H1 (cell line): ENCODE measurements at regions not wholly inside any gene's neighbourhood (a gene's known extent, or its start where the extent isn't known, plus 50 kb on each side); places are given as distances from the start of the nearest gene placed in this dataset.

Experiments
- CTCF ChIA-PET: fragments of 300-600 bp; sonication (Branson Sonifier 250); formaldehyde crosslinking; loops from one replicate; lab custom pipeline; 2021; ENCODE audit not compliant: partially characterized antibody; lab: Charles Lee
- POLR2A ChIA-PET: fragments of 300-600 bp; sonication (Branson Sonifier 250); formaldehyde crosslinking; loops from one replicate; lab custom pipeline; 2021; ENCODE audit warnings: inconsistent platforms; ENCODE audit not compliant: partially characterized antibody; lab: Charles Lee
- DNase-seq, 2 experiments: peaks; one replicate each; pipeline versions ENCODE4 v3.0.0 to v3.0.0-alpha.2; 2010 to 2022; ENCODE audit warnings: low spot score in 2 of 2, low read depth in 1 of 2, mixed read lengths in 1 of 2
- FAIRE-seq: peaks from 2 replicates; lab custom pipeline; 2011; peaks lifted over from hg19 to GRCh38; lab: Jason Lieb, UNC
- H2AFZ ChIP-seq: 2 replicates; pipeline ENCODE4 v1.8.1; 2012; ENCODE audit warnings: low read length, inconsistent platforms
- H2AK5ac ChIP-seq: 2 replicates; pipeline ENCODE4 v1.6.1; 2013; ENCODE audit warnings: low read depth, low read length
- H2BK120ac ChIP-seq: replicated peaks from 2 replicates; pipeline ENCODE3; 2013; ENCODE audit warnings: low read depth, low read length, inconsistent platforms
- H2BK12ac ChIP-seq: 2 replicates; pipeline ENCODE4 v1.6.1; 2013; ENCODE audit warnings: low read depth, low read length
- H2BK15ac ChIP-seq: 2 replicates; pipeline ENCODE4 v1.6.1; 2013; ENCODE audit warnings: low read length
- H2BK20ac ChIP-seq: 2 replicates; pipeline ENCODE4 v1.6.1; 2013; ENCODE audit warnings: low read length
- H2BK5ac ChIP-seq: 2 replicates; pipeline ENCODE4 v1.6.1; 2013; ENCODE audit warnings: low read depth, low read length
- H3K14ac ChIP-seq: 2 replicates; pipeline ENCODE4 v1.6.1; 2013; ENCODE audit warnings: inconsistent platforms; ENCODE audit not compliant: insufficient read length
- H3K18ac ChIP-seq: 2 replicates; pipeline ENCODE4 v1.6.1; 2013; ENCODE audit warnings: low read length; ENCODE audit errors: extremely low read depth
- H3K23ac ChIP-seq: 2 replicates; pipeline ENCODE4 v1.6.1; 2013; ENCODE audit warnings: inconsistent platforms; ENCODE audit not compliant: insufficient read length
- H3K23me2 ChIP-seq: 2 replicates; pipeline ENCODE4 v1.6.1; 2013; ENCODE audit warnings: low read depth, low read length
- H3K27ac ChIP-seq: 2 replicates; pipeline ENCODE4 v1.6.1; 2011; ENCODE audit warnings: low read depth, low read length, inconsistent platforms
- H3K27me3 ChIP-seq, 4 experiments: replicated peaks in 1 of 4; 1 replicate in 1 of 4; 2 replicates in 3 of 4; pipeline versions ENCODE4 v1.6.1 to v1.8.1; 2011 to 2013; ENCODE audit warnings: low read length in 3 of 4, mild to moderate bottlenecking in 3 of 4, inconsistent platforms in 2 of 4, mixed read lengths in 2 of 4, moderate library complexity in 1 of 4; ENCODE audit not compliant: control insufficient read depth in 3 of 4, insufficient read depth in 3 of 4; ENCODE audit errors: extremely low read depth in 1 of 4
- H3K36me3 ChIP-seq, 4 experiments: 2 replicates each; pipeline versions ENCODE4 v1.6.1 to v1.8.1; 2011 to 2013; ENCODE audit warnings: mild to moderate bottlenecking in 4 of 4, low read length in 3 of 4, moderate library complexity in 2 of 4, control low read depth in 1 of 4, inconsistent platforms in 1 of 4; ENCODE audit not compliant: insufficient read depth in 4 of 4, control insufficient read depth in 2 of 4
- H3K4ac ChIP-seq: replicated peaks from 2 replicates; pipeline ENCODE3; 2013; ENCODE audit warnings: low read length, low read depth, mixed read lengths, inconsistent platforms; ENCODE audit not compliant: insufficient read length
- H3K4me1 ChIP-seq, 4 experiments: replicated peaks in 1 of 4; 1 replicate in 1 of 4; 2 replicates in 3 of 4; pipeline versions ENCODE4 v1.6.1 to v1.8.1; 2011 to 2013; ENCODE audit warnings: low read length in 3 of 4, inconsistent platforms in 2 of 4, mixed read lengths in 1 of 4; ENCODE audit not compliant: insufficient read depth in 4 of 4, control insufficient read depth in 3 of 4
- H3K4me2 ChIP-seq, 2 experiments: 2 replicates each; pipeline versions ENCODE4 v1.6.1 to v1.8.1; 2011 to 2013; ENCODE audit warnings: low read depth in 2 of 2, low read length in 2 of 2, control low read depth in 1 of 2, inconsistent platforms in 1 of 2, mild to moderate bottlenecking in 1 of 2; ENCODE audit not compliant: insufficient read depth in 1 of 2
- H3K4me3 ChIP-seq, 4 experiments: fragments of 200-600, 300-600 bp in 1 of 4; sonication (generic), shearing (Covaris generic), sonication (Bioruptor Twin) in 1 of 4; 2 replicates each; pipeline versions ENCODE4 v1.5.1 to v1.8.1; 2011 to 2016; ENCODE audit warnings: low read length in 4 of 4, low read depth in 3 of 4, control low read depth in 2 of 4, inconsistent platforms in 2 of 4, mild to moderate bottlenecking in 2 of 4, mixed read lengths in 1 of 4, moderate library complexity in 1 of 4; ENCODE audit not compliant: insufficient read depth in 2 of 4; ENCODE audit errors: extremely low read depth in 1 of 4
- H3K56ac ChIP-seq: replicated peaks from 2 replicates; pipeline ENCODE3; 2013; ENCODE audit warnings: low read depth, mild to moderate bottlenecking, mixed read lengths, low read length, inconsistent platforms; ENCODE audit not compliant: insufficient read length
- H3K79me1 ChIP-seq: 2 replicates; pipeline ENCODE4 v1.6.1; 2013; ENCODE audit warnings: low read depth, low read length, control low read depth
- H3K79me2 ChIP-seq, 2 experiments: 2 replicates each; pipeline versions ENCODE4 v1.6.1 to v1.8.1; 2012 to 2013; ENCODE audit warnings: low read length in 2 of 2, mild to moderate bottlenecking in 2 of 2, inconsistent platforms in 1 of 2; ENCODE audit not compliant: insufficient read depth in 2 of 2, control insufficient read depth in 1 of 2
- H3K9ac ChIP-seq, 4 experiments: replicated peaks in 1 of 4; 1 replicate in 1 of 4; 2 replicates in 3 of 4; pipeline versions ENCODE4 v1.6.1 to v1.8.1; 2011 to 2013; ENCODE audit warnings: low read depth in 3 of 4, low read length in 3 of 4, control low read depth in 2 of 4, mild to moderate bottlenecking in 2 of 4, moderate library complexity in 2 of 4, inconsistent platforms in 1 of 4; ENCODE audit errors: extremely low read depth in 1 of 4
- H3K9me3 ChIP-seq, 2 experiments: 2 replicates each; pipeline versions ENCODE4 v1.6.1 to v1.8.1; 2012 to 2013; ENCODE audit warnings: mild to moderate bottlenecking in 2 of 2, moderate library complexity in 2 of 2, control low read depth in 1 of 2, inconsistent platforms in 1 of 2, low read depth in 1 of 2, low read length in 1 of 2, mixed read lengths in 1 of 2; ENCODE audit not compliant: insufficient read depth in 2 of 2
- H4K20me1 ChIP-seq, 2 experiments: replicated peaks in 1 of 2; 2 replicates each; pipeline versions ENCODE3 to v1.8.1; 2011 to 2013; ENCODE audit warnings: inconsistent platforms in 2 of 2, low read length in 2 of 2, mild to moderate bottlenecking in 1 of 2; ENCODE audit not compliant: insufficient read depth in 2 of 2, control insufficient read depth in 1 of 2
- H4K5ac ChIP-seq: 2 replicates; pipeline ENCODE4 v1.6.1; 2013; ENCODE audit warnings: low read length, low read depth, mixed read lengths, inconsistent platforms; ENCODE audit not compliant: insufficient read length
- H4K8ac ChIP-seq: 2 replicates; pipeline ENCODE4 v1.8.0; 2013; ENCODE audit warnings: mild to moderate bottlenecking, moderate library complexity, low read length, inconsistent platforms; ENCODE audit not compliant: insufficient read depth; ENCODE audit errors: extremely low read depth
- H4K91ac ChIP-seq: replicated peaks from 2 replicates; pipeline ENCODE3; 2013; ENCODE audit warnings: low read length, mixed read lengths, inconsistent platforms; ENCODE audit not compliant: insufficient read length
- ASH2L ChIP-seq: fragments of 200-600, 300-600 bp; sonication (generic); IDR thresholded peaks from one replicate; pipeline ENCODE4 v1.7.1; 2017; ENCODE audit warnings: low read length
- ATF2 ChIP-seq: IDR thresholded peaks from 2 replicates; pipeline ENCODE4 v1.6.1; 2012; ENCODE audit warnings: low read length, inconsistent platforms
- GTF2F1 ChIP-seq: IDR thresholded peaks from 2 replicates; pipeline ENCODE4 v1.6.1; 2012; ENCODE audit warnings: low read depth, low read length, improper control_type of control experiment, borderline replicate concordance
- KDM5A ChIP-seq: fragments of 200-600 bp; IDR thresholded peaks from 2 replicates; pipeline ENCODE4 v1.7.1; 2012; ENCODE audit warnings: mild to moderate bottlenecking, low read length, inconsistent platforms, mixed read lengths
- USF2 ChIP-seq: IDR thresholded peaks from 2 replicates; pipeline ENCODE4 v1.6.1; 2011; ENCODE audit warnings: low read length, improper control_type of control experiment
- WGBS, 2 experiments: shearing (Covaris generic) in 1 of 2; methylation state at CpG; one replicate each; pipeline versions ENCODE4 v1.1.6 to v1.1.7; 2013 to 2015; ENCODE audit warnings: low lambda C conversion rate in 2 of 2, mixed read lengths in 2 of 2, inconsistent platforms in 1 of 2, low coverage in 1 of 2, missing lambda C conversion rate in 1 of 2; ENCODE audit not compliant: insufficient replicate concordance in 2 of 2, insufficient coverage in 1 of 2, insufficient read length in 1 of 2; ENCODE audit errors: extremely low coverage in 1 of 2, missing lambda C conversion rate in 1 of 2; 5-methylcytosine and 5-hydroxymethylcytosine counted together

DNA sequence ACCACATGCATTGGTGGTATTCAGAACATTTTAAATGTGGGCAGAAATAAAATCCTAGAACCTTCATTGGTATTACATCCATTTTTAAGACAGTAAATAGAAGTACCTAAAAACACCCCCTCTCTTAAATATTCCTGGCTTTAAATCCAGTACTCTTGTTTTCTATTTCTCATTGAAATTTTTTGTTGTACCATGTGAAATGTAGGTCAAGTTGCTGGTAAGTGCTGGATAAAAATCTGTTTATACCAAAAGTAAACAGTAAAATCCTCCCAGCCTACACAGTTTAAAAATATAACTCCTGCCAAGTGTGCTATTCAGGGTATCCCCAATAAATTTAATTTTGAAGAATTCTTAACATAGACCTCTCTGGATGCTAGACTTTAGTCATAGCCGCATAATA lies 75.0 kb upstream of the FST start:
- Histone ChIP-seq H3K79me2 (no peaks in the 10 kb centered on the region), H2BK20ac (no peak overlapping the region), H2BK120ac (no peak overlapping the region), H2BK15ac (no peak overlapping the region), H3K56ac (no peak overlapping the region), H3K27ac (no peak overlapping the region), H3K23me2 (no peaks in the 10 kb centered on the region), H4K91ac (no peak overlapping the region), H4K20me1 (no peaks in the 10 kb centered on the region), H3K27me3 (no peaks in the 10 kb centered on the region), H3K4me3 (no peak overlapping the region), H2AK5ac (no peak overlapping the region), H3K36me3 (no peaks in the 10 kb centered on the region), H3K79me1 (no peaks in the 10 kb centered on the region), H4K5ac (no peak overlapping the region), H3K4ac (no peak overlapping the region), H3K14ac (no peak overlapping the region), H3K4me2 (no peak overlapping the region), H2AFZ (no peak overlapping the region), H2BK5ac (no peak overlapping the region), H4K8ac (no peak overlapping the region), H3K9me3 (no peaks in the 10 kb centered on the region; a peak in 1 of 4 replicates), H3K9ac (no peak overlapping the region), H2BK12ac (no peak overlapping the region), H3K18ac (no peak overlapping the region), H3K23ac (no peak overlapping the region), H3K4me1 (no peaks in the 10 kb centered on the region)
- CTCF ChIA-PET, result no interaction called here
- DNase-seq (no peak), FAIRE-seq (no peak)
- WGBS, 2 experiments, result 95% methylated on average over 1 of the region's 1 CpG; no CpG with 5 or more reads in 1 of the 2 experiments
- POLR2A ChIA-PET, result no interaction called here
- no peak for TF ChIP-seq ATF2
- TF ChIP-seq GTF2F1, result no peak
- no peak for TF ChIP-seq ASH2L
- TF ChIP-seq USF2, result no peak
- TF ChIP-seq KDM5A, result no peak
